ENCODE measurements at regions not wholly inside any gene's neighbourhood (a gene's known extent, or its start where the extent isn't known, plus 50 kb on each side); places are given as distances from the start of the nearest gene placed in this dataset.
"Not testable (repeated sequence)": the region's sequence is repeated elsewhere in the genome, so short reads cannot be mapped to it uniquely, and the experiment has no call there.

DNA sequence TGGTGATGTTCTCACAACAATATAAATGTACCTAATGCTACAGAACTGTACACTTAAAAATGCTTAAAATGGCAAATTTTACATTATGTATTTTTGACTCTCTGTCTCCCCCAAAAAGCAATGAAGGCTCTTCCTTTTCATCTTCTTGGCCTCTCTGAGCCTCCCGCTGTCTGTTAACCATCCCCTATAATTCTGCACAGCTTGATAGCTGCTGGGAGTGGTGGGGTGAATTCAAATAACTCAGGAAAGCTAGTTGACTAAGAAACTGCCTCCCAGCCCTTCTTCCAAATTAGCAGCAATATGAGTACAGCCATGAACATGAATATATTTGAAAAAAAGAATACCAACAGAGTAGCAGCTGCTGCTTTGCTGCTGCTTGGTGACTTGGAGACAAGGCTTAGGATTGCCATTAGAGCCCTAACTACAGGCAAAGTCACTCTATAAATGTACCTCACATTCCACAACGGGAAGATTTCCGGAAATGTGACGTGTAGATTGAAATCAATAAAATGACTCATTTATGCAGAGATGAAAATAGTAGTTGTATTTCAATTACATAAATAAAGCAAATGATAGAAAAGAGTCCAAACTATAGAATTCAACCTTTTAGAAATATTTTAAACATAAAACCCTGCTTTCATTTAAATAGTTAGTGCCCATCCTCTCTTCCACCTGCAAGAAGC, 200.1 kb upstream of the HEY2 start:
- no peak for DNase-seq

DNA sequence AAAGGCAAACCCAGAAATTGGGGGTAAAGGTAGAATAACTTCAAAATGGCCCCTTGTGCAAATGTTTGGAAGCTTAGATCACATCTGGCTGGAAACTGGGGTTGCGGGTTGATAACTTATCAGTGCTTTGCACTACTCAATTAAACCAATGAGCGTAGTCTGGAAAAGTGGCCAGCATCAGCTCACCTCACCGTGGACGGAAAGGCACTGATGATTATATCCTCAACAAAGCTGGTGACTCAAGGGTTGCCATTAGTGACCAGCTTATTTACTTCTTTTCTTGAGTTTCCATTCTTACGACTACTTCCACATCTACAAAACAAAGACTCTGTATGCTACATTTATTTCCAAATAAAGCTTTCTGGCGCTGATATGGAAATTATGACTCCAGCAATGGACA, 198.5 kb upstream of the HEY2 start:
- no peak for DNase-seq

DNA sequence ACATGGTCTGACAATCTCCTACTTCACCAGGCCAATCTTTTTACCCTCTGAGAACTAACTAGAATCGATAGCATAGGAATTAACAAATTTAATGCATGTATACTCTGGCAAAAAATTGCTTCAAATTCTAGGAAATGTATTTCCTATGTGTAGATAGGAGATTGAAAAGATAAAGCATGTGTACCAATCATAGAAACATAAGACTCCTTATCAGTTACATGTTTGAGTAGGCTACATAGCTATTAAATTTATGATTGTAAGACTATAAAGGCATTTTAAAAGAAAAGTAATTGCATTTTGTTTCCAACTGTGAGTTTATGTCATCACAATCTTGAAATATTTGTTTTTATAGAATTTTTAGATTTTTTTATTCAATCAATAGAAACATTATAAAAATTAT, 196.6 kb upstream of the HEY2 start:
- no peak for DNase-seq

DNA sequence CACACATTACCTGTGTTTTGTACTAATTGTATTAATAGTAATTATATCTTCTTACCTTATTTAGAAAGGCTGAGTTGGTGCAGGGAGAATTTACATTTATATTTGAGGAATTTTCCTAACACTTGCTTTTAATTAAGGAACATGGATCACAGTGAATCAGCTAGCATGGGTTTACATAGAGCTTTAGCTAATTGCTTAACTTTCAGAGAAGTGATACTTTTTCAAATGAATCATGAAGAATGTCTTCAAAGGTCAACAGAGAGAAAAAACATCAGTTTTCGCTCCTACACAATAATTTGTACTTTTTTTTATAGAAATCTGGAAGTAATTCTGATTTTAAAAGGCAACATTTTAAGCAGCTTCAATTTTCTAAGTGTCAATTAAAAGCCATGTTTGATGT, 195.0 kb upstream of the HEY2 start:
- DNase-seq, result no peak

DNA sequence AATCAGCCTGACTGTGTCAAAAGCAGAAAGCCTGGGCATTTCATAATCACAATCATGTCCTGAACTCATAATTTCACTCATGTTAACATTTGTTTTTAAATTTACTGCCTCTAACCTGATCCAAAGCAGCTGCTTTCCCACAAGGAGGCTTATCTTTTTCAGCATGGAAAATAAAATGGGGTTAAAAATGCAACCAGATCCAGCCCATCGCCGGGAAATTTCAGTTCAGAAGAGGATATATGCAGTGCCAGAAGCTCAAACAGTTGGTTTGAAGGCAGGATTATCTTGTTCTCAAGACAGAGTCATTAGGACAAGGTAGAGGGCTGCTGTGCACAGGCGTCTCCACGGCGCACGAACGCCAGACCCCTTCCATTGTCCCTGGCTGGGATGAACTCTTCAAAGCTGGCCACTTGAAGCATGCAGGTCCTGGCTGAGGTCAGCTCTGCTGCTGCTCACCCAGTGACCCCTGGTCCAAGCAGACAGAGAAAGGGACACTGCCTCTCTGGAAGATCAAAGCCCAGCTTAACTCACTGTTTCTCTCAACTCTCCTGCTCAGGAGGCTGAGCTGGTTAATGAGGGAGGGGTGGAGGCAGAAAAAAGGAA, 191.1 kb upstream of the HEY2 start:
- DNase-seq, result no peak

DNA sequence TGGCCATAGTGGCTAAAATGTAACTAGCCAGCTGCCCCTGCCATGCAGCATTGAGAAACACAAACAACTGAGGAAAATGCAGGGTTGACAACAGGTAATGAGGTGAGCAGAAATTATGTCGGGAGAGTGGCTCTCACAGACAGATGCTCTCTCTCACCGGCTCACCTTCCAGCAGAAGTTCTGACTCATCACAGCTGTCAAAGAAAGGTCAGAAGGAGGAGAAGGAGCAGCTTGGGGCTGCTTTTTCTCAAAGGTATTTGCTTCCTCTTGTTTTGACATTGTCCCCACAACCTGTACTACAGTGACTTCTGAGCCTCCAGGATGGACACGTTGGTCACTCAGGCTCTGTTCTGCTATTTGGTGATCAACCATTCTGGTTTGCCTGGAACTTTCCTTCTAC, 190.5 kb upstream of the HEY2 start:
- DNase-seq, result no peak

DNA sequence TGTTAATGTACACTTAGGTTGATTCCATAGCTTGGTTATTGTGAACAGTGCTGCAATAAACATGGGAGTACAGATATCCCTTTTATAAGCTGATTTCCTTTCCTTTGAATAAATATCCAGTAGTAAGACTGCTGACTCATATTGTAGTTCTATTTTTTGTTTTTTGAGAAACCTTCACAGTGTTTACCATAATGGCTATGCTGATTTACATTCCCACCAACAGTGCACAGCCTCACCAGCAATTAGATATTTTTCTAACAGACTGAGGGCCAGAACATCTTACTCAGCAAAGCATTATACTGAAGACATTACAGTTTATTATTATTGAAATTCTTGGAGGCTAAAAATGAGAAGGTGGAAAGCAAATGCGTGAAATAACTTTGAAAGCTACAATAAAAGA, 187.3 kb upstream of the HEY2 start:
- no peak for DNase-seq

DNA sequence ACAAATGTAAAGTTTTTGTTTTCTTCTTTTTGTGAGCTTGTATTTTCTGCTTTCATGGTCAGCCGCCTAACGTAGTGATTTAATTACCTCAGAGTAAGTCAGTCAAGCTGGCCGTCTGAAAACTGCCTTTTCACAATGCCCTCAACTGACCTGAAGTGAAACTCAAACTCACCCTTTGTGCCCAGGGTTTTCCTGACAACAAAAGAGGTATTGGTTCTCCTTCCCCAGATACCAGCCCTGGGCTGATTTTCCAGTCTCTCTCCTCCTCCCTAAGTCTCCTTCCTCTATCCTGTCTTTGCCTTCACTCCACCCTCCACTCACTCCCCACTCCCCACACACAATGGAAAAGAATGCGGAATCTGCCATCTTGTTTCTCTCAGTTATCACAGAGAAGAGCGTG, 184.5 kb upstream of the HEY2 start:
- no peak for DNase-seq

DNA sequence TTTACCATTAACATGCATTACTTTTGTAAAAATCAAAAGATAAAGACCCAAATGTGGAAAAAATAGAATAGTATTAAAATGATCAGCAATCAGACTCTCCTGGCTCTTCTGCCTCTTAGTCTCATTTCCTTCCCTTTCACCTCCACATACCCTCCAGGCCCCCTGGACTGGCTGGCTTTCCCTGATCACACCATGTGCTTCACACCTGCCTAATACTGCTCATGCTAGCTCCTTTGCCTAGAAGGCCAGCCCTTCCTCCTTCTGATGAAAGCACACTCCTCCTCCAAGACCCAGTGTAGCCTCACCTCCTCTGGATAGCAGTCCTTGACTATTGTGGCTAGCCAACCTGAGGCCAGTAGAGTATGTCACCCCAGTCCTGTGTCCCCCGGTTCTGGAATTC, 182.0 kb upstream of the HEY2 start:
- DNase-seq, result no peak

DNA sequence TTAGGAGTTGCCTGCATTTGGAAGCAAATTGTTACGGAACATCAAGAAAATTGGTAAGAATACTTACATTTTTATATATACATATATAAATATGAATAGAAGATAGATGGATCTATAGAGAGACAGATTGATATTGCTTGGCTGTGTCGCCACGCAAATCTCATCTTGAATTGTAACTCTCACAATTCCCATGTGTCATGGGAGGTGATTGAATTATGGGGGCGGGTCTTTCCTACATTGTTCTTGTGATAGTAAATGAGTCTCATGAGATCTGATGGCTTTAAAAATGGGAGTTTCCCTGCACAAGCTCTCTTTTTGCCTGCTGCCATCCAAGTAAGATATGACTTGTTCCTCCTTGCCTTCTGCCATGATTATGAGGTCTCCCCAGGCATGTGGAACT, 180.8 kb upstream of the HEY2 start:
- no peak for DNase-seq

DNA sequence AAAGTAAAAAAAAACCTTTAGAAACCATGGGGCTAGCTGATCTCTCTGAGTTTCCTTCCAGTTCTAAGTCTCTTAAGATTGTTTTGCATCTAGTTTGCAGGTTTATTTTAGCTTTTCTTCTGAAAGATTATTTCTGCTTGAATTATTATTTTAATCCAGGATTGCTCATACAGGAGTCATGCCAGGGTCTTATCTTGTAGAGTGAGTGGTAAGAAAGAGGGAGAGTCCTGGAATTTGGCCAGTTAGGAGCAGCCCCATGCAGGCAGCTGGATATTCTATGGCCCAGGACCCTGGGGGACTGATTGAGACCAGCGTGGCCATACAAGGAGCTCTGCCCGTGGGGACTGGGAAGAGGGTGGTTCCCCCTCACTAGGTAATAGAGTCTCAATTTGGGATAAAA, 178.9 kb upstream of the HEY2 start:
- DNase-seq, result no peak

DNA sequence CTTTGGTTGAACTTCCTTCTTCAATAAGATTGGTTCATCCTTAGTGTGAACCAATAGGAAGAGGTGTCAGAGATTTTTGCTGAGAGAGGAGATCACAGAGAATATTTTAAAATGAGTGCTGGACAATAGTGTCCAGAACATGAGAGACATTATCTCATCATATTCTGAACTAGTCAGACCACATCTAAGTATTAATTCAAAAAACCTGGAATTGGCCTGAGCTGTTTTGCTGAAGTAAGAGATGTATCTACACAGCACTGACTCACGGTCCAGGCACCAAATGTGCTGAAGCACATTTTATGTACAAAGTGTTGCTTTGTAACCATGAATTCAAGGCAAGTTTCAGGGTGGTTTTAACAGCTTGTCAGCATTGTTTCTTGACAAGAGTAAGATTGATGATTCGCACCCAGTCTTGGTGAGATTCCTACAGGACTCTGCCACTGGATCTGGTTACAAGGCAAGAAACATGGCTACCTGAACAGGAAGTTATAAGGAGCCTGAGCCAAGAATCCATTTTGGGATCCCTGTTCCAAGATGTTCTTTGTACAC, 178.2 kb upstream of the HEY2 start:
- no peak for DNase-seq

DNA sequence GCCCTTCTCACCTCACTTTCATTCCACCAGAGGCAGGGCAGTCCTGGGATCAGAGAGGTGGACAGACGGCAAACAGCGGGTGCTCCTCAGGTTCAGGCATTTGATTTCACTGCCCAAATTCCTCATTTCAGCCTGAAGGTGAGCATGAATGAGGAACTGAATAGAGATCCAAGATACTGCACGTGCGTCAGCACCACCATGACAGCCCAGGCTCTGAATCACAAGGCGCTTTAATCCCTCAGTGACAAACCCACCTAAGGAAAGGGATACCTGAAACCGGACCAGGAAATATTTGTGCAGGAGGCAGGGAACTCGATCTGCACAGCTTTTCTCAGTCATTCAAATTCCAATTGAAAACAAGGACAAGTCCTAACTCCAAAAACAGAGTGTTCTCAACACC, 174.8 kb upstream of the HEY2 start:
- DNase-seq, result no peak

DNA sequence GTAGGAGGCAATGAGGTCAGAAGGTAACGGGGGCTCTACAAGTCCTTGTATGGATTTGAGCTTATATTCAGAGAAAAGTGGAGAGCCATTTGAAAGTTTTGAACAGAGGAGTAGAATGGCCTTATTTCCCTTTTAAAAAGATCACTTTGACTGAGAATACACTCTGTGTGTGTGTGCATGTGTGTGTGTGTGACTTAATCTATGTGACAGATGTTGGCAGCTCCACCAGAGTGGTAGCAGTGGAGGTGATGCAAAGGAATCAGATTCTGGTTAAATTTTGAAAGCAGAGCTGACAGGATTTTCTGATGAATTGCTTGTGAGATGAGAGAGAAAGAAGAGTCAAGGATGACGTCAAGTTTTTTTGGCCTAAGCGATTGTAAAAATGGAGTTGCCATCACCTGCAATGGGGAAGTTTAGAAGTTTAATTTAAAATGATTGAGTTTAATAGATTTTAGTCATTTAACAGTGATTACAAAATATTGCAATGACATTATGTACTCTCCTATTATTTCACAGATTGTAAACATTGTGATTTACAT, 172.2 kb upstream of the HEY2 start:
- no peak for DNase-seq

DNA sequence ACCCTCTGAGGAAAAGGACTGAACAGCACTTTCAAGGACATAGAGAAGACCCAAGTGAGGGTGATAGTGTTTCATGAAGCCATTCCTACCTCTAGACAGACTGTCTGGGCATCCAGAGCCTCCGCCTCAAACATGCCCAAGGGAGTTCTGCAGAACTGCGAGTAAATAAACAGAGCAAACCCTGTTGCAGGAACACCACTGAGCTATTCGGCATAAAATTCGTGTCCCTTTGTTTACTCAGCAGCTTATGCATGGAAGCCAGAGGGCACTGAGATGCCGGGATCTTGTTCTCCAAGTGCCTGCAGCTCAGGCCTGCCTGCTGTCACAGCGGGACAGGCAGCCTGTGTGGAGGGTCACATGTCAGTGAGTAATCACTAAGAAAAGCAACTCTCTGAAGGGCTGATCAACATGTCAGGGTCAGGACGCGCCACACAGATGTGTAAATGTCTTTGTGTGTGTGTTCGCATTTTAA, 164.9 kb upstream of the HEY2 start:
- DNase-seq, result no peak

DNA sequence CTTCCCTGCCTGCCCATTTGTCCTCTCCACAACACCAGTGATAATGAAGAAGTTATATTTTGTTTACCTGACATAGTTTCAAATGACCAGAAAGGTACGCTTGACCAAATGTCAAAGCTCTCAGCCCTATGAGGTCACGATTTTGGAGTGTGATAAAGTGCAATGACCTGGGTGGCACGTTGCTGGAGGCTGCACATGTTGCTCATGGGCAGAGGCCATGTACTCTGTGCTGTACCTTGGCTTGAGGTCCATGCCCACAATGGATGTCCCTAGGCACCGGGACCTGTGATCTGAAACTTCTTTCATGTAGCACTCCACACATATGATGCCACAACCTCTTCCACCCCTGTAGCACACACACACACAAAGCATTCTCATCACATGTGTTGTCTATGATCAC, 164.0 kb upstream of the HEY2 start:
- DNase-seq, result no peak

DNA sequence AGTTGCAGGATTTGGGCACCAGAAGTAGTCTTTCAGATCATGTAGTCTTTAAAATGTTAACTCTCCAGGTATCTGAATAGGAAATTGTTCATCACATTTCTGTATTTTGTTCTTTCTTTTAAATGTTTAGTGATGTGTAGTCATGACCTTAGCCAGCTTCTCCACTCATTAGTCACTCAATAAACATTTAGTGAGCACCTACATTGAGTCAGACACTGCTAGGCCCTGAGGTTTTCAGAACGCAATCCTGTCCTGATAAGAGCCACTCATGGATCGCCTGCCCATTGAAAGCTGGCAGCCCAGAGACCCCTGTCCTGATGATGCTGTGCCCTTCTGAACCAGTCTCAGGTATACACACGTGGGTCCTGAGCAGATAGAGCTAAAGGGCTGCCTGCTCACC, 163.4 kb upstream of the HEY2 start:
- DNase-seq, result no peak

DNA sequence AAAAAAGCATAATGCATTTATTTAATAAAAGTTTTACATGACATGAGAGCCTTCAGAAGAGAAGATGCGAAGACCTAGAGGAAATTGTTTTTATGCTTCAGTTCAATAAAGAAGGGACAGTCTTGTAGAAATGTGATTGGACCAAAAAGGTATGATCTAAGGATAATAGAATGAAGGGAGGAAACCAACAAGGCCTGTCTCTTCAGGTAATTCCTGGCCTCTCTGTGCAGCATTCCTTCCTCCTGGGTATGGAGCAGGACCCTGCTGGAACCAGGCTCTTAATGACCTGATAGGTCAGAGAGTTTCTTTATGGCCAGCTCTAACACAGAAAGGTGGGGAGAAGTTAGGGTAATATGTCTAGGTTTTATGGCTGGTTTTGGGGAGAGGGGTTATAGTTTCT, 162.8 kb upstream of the HEY2 start:
- no peak for DNase-seq

DNA sequence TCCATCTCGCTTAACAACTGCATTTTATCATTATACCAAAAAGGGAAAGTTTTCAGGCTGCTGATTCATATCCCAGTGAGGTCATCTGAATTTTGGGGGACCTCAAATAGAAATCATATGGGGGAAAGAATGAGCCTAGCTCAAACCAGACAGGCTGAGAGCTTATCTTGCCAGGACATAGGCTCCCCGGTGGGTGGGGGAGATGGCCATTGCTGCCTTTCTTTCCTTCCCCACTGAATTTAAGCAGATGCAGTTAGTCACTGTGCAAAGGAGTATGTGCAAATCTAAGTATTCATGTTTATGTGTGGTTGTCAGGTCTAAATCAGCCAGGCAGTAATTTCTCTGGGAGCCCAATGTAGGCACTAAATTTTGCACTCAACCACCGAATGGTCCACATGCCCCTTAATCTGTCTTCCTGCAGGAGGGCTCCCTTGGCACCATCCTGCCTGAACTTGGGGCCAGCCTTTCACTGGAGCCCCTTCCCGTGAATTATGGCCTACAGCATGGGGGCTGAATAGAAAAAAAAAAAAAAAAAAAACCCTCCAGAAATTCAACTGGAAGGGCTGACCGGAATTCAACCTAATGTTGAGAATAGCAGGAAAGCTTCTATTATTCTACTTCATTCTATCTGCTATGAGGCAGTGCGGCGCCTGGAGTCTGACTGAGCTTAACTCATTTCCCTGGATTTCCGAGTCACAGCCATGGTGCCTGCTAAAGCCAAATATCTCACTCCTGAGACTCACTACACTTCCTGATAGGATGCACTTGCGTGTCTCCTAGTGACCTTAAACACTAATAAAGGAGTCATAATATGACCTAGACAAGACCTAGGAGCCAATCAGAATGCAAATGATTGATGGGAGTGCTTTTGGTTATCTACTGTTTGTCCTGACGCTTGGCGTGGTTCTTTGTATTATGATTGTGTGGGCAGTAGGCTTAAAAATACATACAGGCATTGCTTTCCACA, 161.5 kb upstream of the HEY2 start:
- no peak for DNase-seq

DNA sequence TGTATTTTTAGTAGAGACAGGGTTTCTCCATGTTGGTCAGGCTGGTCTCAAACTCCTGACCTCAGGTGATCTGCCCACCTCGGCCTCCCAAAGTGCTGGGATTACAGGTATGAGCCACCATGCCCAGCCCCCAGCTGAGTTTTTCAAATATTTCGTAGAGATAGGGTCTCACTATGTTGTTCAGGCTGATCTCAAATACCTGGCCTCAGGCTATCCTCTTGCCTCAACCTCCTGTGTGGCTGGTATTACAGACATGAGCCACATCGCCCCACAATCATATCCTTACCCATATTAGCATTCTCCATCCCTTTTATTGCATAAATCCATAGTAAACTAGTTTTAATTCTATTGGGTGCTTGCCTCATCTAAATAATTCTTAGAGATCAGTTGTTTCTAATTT, 157.6 kb upstream of the HEY2 start:
- DNase-seq, result not testable (repeated sequence)

DNA sequence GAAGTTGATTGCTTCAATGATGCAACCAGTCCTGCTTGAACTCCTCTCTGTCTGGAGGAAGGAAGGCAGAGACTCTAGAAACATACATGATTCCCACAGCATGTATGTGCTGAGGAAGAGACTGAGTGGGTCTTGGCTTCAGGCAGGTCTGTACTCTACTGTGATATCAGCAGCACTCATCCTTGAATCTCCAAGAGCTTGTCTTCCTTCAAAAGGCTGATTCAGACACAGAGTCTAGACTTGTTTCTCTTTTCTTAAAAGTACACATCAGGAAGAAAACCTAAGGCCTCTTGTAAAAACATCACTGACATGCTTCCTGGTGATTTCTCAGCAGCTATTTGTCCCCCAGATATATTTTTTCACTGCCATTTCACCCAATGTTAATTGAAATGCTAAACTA, 155.7 kb upstream of the HEY2 start:
- DNase-seq, result no peak

DNA sequence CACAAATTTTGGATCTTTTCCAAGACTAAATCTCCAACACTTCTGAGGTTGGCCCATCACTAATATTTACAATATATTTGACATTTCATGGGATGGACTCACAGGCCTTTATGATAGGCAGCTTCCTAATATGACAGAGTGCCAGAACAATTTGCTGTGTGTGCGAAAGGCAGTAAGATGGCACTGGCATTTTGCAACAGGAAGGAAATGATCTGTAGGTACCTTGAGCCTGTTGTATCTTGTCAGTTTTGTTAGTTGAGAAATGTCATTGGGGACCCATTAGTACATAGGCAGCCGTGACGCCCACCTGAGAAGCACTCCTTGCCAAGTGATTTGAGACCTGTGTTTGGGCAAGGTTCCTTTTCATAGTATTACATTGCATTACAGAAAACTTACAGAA, 153.4 kb upstream of the HEY2 start:
- DNase-seq, result no peak

Measured in hematopoietic multipotent progenitor cell treated with erythropoietin and hydrocortisone succinate and interleukin-3 and kit ligand, for 6 days (in vitro differentiated cells).